Dendritic cell treated with granulocyte-macrophage colony-stimulating factor and Interleukin-4, amounts not matched to agents 40 ng/mL and 50 ng/mL, for 4 days (primary cell): ENCODE measurements at regions not wholly inside any gene's neighbourhood (a gene's known extent, or its start where the extent isn't known, plus 50 kb on each side); places are given as distances from the start of the nearest gene placed in this dataset.

Experiments
- H3K27ac Mint-ChIP-seq: one replicate; pipeline ENCODE4 v1.8.0; 2022; ENCODE audit warnings: mild to moderate bottlenecking, mixed read lengths
- H3K27me3 Mint-ChIP-seq: one replicate; pipeline ENCODE4 v1.8.0; 2022; ENCODE audit warnings: mild to moderate bottlenecking, mixed read lengths
- H3K36me3 Mint-ChIP-seq: one replicate; pipeline ENCODE4 v1.8.0; 2022; ENCODE audit warnings: low read depth, mixed read lengths
- H3K4me1 Mint-ChIP-seq: one replicate; pipeline ENCODE4 v1.8.0; 2022; ENCODE audit warnings: low read depth, mixed read lengths
- H3K4me3 Mint-ChIP-seq: one replicate; pipeline ENCODE4 v1.8.0; 2022; ENCODE audit warnings: mild to moderate bottlenecking, moderate library complexity, mixed read lengths
- H3K9me3 Mint-ChIP-seq: one replicate; pipeline ENCODE4 v1.8.0; 2022; ENCODE audit warnings: mixed read lengths
- intact Hi-C: fragments of 100-400 bp; cut with micrococcal nuclease; formaldehyde crosslinking; loops from one replicate; pipeline ENCODE4 v1.15.0; 2022

DNA sequence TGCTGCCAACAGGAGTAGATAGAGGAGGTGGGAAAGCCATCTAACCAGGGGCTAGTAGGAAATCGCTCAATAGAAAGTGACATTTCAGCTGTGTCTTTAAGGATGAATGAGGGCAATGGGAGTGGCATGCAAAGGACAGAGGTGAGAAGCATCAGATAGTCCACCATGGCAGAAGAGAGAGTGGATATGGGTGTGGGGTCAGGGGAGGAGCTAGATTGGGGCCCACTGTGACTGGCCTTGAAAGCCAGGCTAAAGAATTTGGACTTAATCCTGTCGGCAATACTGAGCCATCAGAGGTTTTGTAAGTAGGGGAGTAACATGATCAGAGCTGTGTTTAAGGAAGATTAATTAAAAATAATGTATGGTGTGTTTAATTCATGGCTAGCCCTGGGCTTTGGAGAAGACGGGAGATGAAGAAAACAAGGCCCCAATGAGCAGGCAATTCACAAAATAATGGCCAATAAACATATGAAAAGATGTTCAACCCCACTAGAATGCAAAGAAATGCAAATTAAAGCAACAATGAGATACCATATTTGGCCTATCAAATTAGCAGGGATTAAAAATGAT lies 98.1 kb upstream of the PJA1 start:
- intact Hi-C loops: no loop called here
- Mint-ChIP-seq H3K27me3 (peaks cover 14% of the 10 kb centered on the region), H3K36me3 (no peaks in the 10 kb centered on the region), H3K27ac (no peak overlapping the region), H3K4me1 (no peaks in the 10 kb centered on the region), H3K9me3 (no peaks in the 10 kb centered on the region), H3K4me3 (no peak overlapping the region)

- Mint-ChIP-seq H3K36me3 (no peaks in the 10 kb centered on the region), H3K27me3 (peaks cover 14% of the 10 kb centered on the region), H3K4me3 (no peak overlapping the region), H3K9me3 (no peaks in the 10 kb centered on the region), H3K4me1 (no peaks in the 10 kb centered on the region), H3K27ac (no peak overlapping the region)
- intact Hi-C loops: no loop called here
These were observed 97.0 kb upstream of the PJA1 start for GRCh38 chrX:69262036-69262936.

DNA sequence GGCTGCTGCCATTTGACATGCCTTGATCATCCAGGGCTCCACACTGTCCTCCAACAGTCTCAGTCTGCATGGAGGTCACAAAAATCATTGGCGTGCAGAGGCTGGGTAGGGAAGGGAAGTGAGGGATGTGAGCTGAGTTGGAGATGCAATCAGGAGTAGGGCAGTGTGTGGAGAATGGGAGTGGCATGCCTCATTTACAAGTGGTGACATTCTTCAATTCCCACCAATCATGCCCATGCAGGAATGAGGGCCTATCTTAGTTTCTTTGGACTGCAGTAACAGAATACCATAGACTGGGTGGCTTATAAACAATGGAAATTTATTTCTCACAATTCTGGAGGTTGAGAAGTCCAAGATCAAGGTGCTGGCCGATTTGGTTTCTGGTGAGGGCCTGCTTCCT lies 94.9 kb upstream of the PJA1 start:
- H3K4me3 Mint-ChIP-seq: no peak overlapping the region
- H3K9me3 Mint-ChIP-seq: no peaks in the 10 kb centered on the region
- intact Hi-C loops: no loop called here
- no peaks in the 10 kb centered on the region for H3K4me1 Mint-ChIP-seq
- no peaks in the 10 kb centered on the region for H3K36me3 Mint-ChIP-seq
- H3K27me3 Mint-ChIP-seq: peaks cover 14% of the 10 kb centered on the region
- no peak overlapping the region for H3K27ac Mint-ChIP-seq

GRCh38 chrX:69258893-69259292 lies 93.6 kb upstream of the PJA1 start:
- peaks cover 10% of the 10 kb centered on the region for H3K27me3 Mint-ChIP-seq
- no peak overlapping the region for H3K27ac Mint-ChIP-seq
- no peaks in the 10 kb centered on the region for H3K9me3 Mint-ChIP-seq
- intact Hi-C loops: no loop called here
- H3K4me3 Mint-ChIP-seq: no peak overlapping the region
- H3K4me1 Mint-ChIP-seq: no peaks in the 10 kb centered on the region
- H3K36me3 Mint-ChIP-seq: no peaks in the 10 kb centered on the region

DNA sequence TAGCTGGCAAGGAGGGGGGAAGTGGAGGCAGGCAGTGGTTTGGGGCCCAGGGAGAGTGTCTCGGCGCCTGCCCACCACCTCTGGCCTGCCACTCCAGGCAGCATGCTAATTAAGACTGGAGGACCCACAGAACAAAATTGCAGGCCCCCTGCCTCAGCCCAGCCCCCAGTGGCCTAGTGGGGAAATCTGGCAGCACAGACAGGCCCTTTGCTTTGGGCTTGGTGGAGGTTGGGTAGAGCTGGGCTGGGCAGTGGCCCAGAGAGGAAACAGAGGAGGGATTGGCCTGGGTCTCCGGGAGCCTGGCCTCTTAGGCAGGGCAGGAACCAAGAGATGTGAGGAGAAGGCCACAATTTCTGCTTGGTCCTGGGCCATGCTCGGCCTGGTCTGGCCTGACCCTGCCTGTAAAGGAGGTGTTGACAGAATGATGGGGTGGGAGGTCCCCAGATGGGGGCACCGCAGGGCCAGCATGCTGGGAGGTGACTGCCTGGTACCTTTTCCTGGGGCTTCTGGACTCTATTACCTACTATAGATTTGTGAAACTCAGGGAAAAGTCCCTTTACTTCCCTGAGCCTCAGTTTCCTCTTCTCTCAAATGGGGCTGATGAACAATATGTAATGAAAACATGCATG lies 92.4 kb upstream of the PJA1 start:
- intact Hi-C loops: no loop called here
- Mint-ChIP-seq H3K9me3 (no peaks in the 10 kb centered on the region), H3K4me3 (no peak overlapping the region), H3K36me3 (no peaks in the 10 kb centered on the region), H3K27me3 (peaks cover 1% of the 10 kb centered on the region), H3K4me1 (no peaks in the 10 kb centered on the region), H3K27ac (no peak overlapping the region)

- H3K4me3 Mint-ChIP-seq: no peak overlapping the region
- no peaks in the 10 kb centered on the region for H3K9me3 Mint-ChIP-seq
- no peak overlapping the region for H3K27ac Mint-ChIP-seq
- H3K36me3 Mint-ChIP-seq: no peaks in the 10 kb centered on the region
- intact Hi-C loops: no loop called here
- no peaks in the 10 kb centered on the region for H3K4me1 Mint-ChIP-seq
- H3K27me3 Mint-ChIP-seq: no peaks in the 10 kb centered on the region
These were observed 91.0 kb upstream of the PJA1 start for GRCh38 chrX:69256291-69256565.

GRCh38 chrX:69255441-69256290 lies 90.4 kb upstream of the PJA1 start:
- intact Hi-C loops: no loop called here
- Mint-ChIP-seq H3K9me3 (no peaks in the 10 kb centered on the region), H3K27me3 (no peaks in the 10 kb centered on the region), H3K36me3 (no peaks in the 10 kb centered on the region), H3K4me3 (no peak overlapping the region), H3K4me1 (no peaks in the 10 kb centered on the region), H3K27ac (no peak overlapping the region)

DNA sequence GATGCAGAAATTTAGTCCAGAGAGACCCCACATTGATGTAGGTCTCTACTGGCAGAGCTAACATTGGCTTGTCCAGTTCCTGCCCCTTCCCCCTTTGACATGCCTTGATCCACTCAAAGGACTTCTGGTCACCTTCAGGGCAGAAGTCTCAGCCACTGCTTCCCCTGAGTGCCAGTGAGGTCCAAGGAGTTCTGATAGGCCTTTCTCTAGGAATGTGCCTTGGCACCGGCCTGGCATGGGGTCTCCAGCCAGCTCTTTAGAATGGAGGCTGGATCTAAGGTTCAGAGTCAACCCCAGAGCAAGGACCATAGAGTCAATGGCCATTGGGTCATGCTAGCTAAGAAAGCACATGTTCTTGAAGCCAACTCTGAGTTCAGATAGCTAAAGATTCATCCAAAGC lies 88.6 kb upstream of the PJA1 start:
- no peaks in the 10 kb centered on the region for H3K9me3 Mint-ChIP-seq
- no peaks in the 10 kb centered on the region for H3K36me3 Mint-ChIP-seq
- intact Hi-C loops: no loop called here
- no peaks in the 10 kb centered on the region for H3K27me3 Mint-ChIP-seq
- no peaks in the 10 kb centered on the region for H3K4me1 Mint-ChIP-seq
- no peak overlapping the region for H3K4me3 Mint-ChIP-seq
- H3K27ac Mint-ChIP-seq: no peak overlapping the region

DNA sequence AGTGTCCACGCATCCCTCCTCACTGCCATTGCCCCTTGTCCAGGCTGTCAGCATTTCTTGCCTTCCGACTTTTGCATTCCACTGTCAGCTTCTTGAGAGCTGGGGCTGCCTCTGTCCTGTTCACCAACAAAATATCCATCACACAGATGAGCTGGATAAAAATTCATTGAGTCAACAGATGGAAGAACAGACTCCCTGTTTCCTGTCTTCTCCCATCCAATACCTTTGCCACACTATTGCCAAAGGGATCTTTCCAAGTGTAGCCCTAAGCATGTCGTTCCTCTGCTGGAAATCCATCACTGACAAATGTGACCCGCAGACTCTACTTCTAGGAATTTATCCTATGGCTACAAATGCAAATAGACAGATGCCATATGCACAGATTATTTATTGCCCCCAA lies 78.0 kb upstream of the PJA1 start:
- Mint-ChIP-seq H3K4me3 (no peak overlapping the region), H3K27me3 (peaks cover 2% of the 10 kb centered on the region), H3K27ac (no peak overlapping the region), H3K9me3 (no peaks in the 10 kb centered on the region), H3K36me3 (no peaks in the 10 kb centered on the region), H3K4me1 (no peaks in the 10 kb centered on the region)
- intact Hi-C loops: no loop called here

GRCh38 chrX:69238887-69239231 lies 73.6 kb upstream of the PJA1 start:
- H3K27ac Mint-ChIP-seq: no peak overlapping the region
- H3K4me1 Mint-ChIP-seq: no peaks in the 10 kb centered on the region
- peaks cover 1% of the 10 kb centered on the region for H3K27me3 Mint-ChIP-seq
- intact Hi-C loops: no loop called here
- H3K4me3 Mint-ChIP-seq: no peak overlapping the region
- no peaks in the 10 kb centered on the region for H3K36me3 Mint-ChIP-seq
- H3K9me3 Mint-ChIP-seq: no peaks in the 10 kb centered on the region

- no peak overlapping the region for H3K27ac Mint-ChIP-seq
- H3K27me3 Mint-ChIP-seq: peaks cover 1% of the 10 kb centered on the region
- H3K9me3 Mint-ChIP-seq: no peaks in the 10 kb centered on the region
- intact Hi-C loops: no loop called here
- H3K4me3 Mint-ChIP-seq: no peak overlapping the region
- H3K4me1 Mint-ChIP-seq: no peaks in the 10 kb centered on the region
- no peaks in the 10 kb centered on the region for H3K36me3 Mint-ChIP-seq
These were observed 73.0 kb upstream of the PJA1 start for GRCh38 chrX:69238114-69238886.

DNA sequence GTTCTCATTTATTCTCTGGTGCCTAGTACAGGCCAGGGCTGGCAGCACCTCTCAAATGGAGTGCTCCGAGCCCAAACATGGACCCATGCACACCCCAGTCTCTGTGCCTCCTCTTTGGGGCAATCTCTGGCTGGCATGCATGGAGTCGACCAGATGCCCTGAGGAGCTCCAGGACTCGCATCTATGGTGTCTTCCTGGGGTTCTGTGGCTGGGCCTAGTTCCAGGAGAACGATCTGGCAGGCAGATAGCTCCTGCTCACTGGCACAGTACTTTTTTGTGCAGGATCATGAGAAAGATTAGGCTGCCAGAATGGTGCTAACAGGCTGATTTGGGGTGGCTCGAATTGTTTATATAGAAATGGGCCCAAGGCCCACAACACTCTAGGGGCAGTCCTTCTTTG lies 72.0 kb upstream of the PJA1 start:
- Mint-ChIP-seq H3K4me1 (no peaks in the 10 kb centered on the region), H3K9me3 (no peaks in the 10 kb centered on the region), H3K27me3 (peaks cover 1% of the 10 kb centered on the region), H3K4me3 (no peak overlapping the region), H3K27ac (no peak overlapping the region), H3K36me3 (no peaks in the 10 kb centered on the region)
- intact Hi-C loops: no loop called here

GRCh38 chrX:69236641-69237040 lies 71.4 kb upstream of the PJA1 start:
- peaks cover 1% of the 10 kb centered on the region for H3K27me3 Mint-ChIP-seq
- H3K4me1 Mint-ChIP-seq: no peaks in the 10 kb centered on the region
- no peak overlapping the region for H3K4me3 Mint-ChIP-seq
- H3K9me3 Mint-ChIP-seq: no peaks in the 10 kb centered on the region
- no peak overlapping the region for H3K27ac Mint-ChIP-seq
- H3K36me3 Mint-ChIP-seq: no peaks in the 10 kb centered on the region
- intact Hi-C loops: no loop called here
